HG03103 (cell line): ENCODE measurements at regions not wholly inside any gene's neighbourhood (a gene's known extent, or its start where the extent isn't known, plus 50 kb on each side); places are given as distances from the start of the nearest gene placed in this dataset.
"Not testable (repeated sequence)": the region's sequence is repeated elsewhere in the genome, so short reads cannot be mapped to it uniquely, and the experiment has no call there.

ENCODE experiments used
- ATAC-seq: cut with Tn5 transposase; IDR thresholded peaks from one replicate; pipeline ENCODE4 v1.9.1; 2021; ENCODE audit warnings: low read depth; ENCODE audit not compliant: unreplicated experiment

GRCh38 chr17:71102777-71103176 is 933.4 kb downstream of the KCNJ2 start:
- ATAC-seq, result no peak

- ATAC-seq, result no peak
Measured at GRCh38 chr17:71104225-71104624, 934.9 kb downstream of the KCNJ2 start.

- not testable (repeated sequence) for ATAC-seq
Measured at GRCh38 chr17:71106056-71106455, 936.7 kb downstream of the KCNJ2 start.

- no peak for ATAC-seq
Measured at GRCh38 chr17:71107136-71107535, 937.8 kb downstream of the KCNJ2 start.

DNA sequence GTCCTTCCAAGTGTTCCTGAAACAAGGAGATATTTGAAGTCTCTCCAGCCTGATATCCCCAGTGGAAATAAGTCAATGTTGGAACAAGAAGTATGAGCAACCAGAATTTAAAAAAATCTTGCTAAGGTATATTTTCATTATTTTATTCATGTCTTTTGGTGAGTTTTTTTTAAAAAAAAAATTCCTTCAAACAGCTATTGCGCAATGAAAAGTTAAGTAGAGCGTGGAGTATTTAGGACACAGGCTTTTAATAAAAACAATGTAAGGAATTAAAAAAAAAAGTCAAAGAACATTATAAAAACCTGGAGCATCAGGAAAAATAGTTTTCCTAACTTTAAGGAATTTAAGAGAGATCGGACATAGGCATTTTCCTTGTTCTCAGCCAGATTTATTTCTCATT is 940.4 kb downstream of the KCNJ2 start:
- no peak for ATAC-seq

- no peak for ATAC-seq
Measured at GRCh38 chr17:71110326-71110725, 941.0 kb downstream of the KCNJ2 start.

- no peak for ATAC-seq
Measured at GRCh38 chr17:71111460-71111859, 942.1 kb downstream of the KCNJ2 start.

GRCh38 chr17:71111934-71112333 is 942.6 kb downstream of the KCNJ2 start:
- ATAC-seq, result no peak

- ATAC-seq, result no peak
Measured at GRCh38 chr17:71113347-71113746, 944.0 kb downstream of the KCNJ2 start.

DNA sequence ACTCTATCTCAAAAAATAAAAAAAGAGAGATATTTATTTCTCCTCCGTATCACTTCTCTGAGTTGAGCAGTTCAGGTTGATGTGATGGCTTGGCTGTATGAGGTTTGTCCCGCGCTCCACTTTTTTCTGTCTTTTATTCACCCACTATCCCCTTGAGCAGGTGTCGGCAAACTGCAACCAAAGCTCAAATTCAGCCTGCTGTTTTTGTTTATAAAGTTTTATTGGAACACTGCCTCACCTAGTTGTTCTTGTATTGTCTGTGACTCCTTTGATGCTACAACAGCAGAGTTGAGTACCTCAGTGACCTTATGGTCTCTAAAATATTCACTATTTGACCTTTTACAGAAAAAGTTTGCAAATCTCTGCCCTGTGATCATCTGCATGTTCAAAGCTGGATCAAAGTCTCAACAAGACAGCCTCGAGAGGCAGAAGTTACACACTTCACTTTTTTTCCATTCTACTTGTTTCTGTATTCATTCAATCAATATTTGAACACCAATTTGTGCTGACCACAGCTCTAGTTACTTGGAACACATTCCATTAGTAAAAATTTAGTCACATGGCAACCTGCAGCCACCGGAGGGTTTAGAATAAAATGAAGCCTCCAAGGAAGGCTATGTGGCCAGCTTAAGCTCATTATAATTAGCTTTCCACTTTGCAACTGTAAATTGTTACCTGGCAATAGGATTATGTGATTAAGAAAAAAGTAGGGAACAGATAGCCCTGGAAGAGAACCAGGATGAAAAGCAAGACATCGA is 945.8 kb downstream of the KCNJ2 start:
- ATAC-seq, result no peak

DNA sequence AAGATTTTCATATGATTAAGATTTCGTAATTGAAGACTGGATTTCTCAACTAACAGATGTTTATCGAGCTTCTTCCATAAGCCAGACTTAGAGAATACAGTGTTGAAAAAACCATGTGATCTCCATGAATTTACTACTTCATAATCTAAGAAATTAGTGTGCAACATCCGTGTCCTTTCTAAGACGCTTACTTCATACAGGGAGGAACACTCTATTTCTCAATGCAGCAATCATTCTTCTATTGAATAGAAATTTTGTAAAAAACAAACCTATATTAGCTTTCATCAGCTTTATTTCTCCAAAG is 946.3 kb downstream of the KCNJ2 start:
- no peak for ATAC-seq

DNA sequence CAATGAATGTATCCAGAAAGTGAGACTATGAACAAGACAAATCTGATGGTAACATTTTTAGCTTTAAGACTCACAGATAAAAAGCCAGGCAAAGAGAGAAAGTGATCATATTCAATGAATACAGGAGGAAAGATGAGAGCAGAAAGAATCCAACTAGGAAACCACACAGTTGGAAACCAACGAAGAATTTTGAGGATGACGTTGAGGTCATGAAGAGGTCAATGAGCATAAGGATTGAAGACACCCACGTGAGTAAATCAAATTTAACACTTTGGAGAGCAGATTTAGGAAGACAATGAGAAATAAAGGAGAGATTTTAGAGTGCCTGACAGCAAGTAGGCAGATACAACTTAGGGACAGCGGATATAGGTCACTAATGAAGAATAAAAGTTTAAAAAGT is 948.1 kb downstream of the KCNJ2 start:
- ATAC-seq, result no peak

- no peak for ATAC-seq
Measured at GRCh38 chr17:71118039-71118438, 948.7 kb downstream of the KCNJ2 start.

GRCh38 chr17:71127416-71127815 is 958.1 kb downstream of the KCNJ2 start:
- ATAC-seq, result no peak

- no peak for ATAC-seq
Measured at GRCh38 chr17:71142333-71142732, 973.0 kb downstream of the KCNJ2 start.

- no peak for ATAC-seq
Measured at GRCh38 chr17:71145486-71145885, 975.3 kb upstream of the SOX9 start.

DNA sequence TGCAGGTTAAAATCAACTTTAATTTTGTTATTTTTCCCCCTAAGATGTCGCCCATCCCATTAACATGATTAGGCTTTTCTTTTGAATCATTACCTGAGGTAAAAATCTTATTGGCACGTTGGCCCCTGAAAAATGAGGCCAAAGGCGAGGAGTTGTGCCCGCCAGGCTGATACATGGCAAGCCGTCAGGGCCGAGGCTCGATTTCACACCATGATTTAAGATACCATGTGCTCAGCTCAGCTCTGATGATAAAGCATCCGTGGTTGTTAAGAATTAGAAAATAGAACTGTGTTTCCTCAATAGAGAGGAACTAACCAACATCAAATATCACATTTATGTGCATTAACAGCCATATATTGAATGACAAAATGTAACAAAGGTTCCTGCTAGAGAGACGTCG is 972.9 kb upstream of the SOX9 start:
- ATAC-seq, result no peak

- ATAC-seq, result no peak
Measured at GRCh38 chr17:71149607-71150006, 971.2 kb upstream of the SOX9 start.

DNA sequence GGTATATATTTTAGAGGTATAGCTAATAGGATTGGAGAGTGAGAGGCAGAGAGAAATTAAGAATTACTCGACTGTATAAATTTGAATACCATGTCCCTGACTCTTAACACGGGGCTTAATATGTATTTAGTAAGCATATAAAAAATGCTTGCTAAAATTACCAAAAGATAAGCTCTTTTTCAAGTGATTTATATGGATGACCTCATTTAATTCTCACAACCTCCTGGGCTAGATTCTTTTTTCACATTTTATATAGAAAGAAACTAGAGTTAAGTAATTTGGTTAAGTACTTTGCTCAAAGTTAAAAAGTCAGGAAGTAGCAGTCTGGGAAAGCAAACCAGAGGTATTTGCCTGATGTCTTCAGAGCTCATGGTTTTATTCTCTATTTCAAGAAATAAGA is 963.5 kb upstream of the SOX9 start:
- no peak for ATAC-seq

- no peak for ATAC-seq
Measured at GRCh38 chr17:71158437-71158836, 962.4 kb upstream of the SOX9 start.

GRCh38 chr17:71163121-71163812 is 957.6 kb upstream of the SOX9 start:
- no peak for ATAC-seq

GRCh38 chr17:71163813-71164122 is 957.1 kb upstream of the SOX9 start:
- ATAC-seq, result no peak

DNA sequence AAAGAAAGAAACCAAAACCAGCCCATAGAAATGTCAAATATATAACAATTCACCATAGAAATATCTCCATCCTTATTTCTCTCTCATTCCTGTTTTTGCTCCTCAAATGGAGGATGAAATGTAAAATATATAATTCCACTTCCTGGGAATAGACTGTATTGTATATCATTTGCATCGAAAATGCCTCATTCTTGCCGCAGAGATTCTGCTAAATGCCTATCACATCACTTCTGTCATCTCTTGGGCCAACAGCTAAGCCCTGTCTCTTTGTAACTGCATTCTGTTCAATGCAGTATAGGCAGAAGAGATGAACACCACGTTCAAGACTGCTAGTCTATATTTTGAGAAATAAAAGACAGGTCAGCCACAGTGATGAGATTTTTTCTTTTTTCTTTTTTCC is 956.3 kb upstream of the SOX9 start:
- ATAC-seq, result no peak
